GM19372 (cell line): ENCODE measurements at regions not wholly inside any gene's neighbourhood (a gene's known extent, or its start where the extent isn't known, plus 50 kb on each side); places are given as distances from the start of the nearest gene placed in this dataset.
"Not testable (repeated sequence)": the region's sequence is repeated elsewhere in the genome, so short reads cannot be mapped to it uniquely, and the experiment has no call there.

Experiments used
- ATAC-seq: cut with Tn5 transposase; IDR thresholded peaks from one replicate; pipeline ENCODE4 v1.9.1; 2021; ENCODE audit warnings: mild to moderate bottlenecking, low read depth, moderate library complexity; ENCODE audit not compliant: unreplicated experiment

GRCh38 chr19:23984911-23985310, 70.2 kb downstream of the ZNF726 start:
- not testable (repeated sequence) for ATAC-seq

DNA sequence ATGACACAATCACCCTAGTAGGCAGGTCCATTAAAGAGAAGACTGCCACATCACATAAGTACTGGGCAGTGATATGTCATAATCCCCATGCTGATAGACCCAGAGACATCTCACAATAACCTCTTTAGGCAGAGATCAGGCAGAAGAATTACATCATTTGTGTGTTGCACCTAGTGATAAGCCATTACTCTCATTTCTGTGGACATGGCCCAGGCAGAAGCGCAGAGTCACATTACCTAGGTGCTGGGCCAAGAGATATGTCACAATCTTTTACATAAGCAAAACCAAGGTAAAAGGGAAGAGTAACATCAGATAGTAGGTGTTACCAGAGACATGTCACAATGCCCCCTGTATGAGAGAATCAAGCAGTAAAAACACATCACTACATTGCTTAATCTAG, 71.9 kb downstream of the ZNF726 start:
- ATAC-seq: no peak

GRCh38 chr19:23991170-23991569, 76.5 kb downstream of the ZNF726 start:
- ATAC-seq: no peak

GRCh38 chr19:23992348-23992747, 77.7 kb downstream of the ZNF726 start:
- ATAC-seq: no peak

DNA sequence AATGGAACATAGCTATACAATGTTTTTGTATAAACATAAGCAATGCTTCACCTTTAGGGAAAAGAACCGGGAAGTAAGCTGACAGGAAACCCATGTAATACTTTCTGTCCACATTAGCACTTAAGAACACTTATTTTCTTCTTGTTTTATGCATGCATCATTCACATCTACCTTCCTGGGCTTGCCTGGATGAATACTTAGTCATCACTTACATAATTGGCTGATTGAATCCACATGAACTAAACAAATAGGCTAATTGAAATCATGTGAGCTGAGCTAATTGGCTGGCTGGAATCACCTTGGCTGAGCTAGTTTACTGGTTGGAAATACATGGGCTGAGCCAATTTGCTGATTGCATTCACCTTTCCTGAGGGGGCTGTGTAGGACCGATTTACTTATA, 78.8 kb downstream of the ZNF726 start:
- ATAC-seq: no peak

DNA sequence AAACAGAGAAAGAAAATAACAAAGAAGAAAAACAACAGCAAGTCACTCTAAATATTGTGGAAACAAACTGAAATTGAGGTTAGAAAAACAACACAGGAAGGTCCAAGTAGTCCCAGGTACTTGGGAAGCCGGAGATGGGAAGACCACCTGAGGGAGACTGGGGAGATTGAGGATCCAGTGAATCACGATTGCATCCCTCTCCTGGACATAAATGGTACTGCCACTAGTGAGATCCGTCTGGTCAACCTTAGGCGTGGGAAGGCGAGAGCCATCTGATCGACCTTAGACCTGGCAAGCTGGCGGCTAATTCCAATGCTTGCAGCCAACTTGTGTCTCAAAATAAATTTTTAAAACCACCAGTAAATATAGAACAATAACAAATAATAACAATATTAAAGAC, 81.9 kb downstream of the ZNF726 start:
- ATAC-seq: no peak

DNA sequence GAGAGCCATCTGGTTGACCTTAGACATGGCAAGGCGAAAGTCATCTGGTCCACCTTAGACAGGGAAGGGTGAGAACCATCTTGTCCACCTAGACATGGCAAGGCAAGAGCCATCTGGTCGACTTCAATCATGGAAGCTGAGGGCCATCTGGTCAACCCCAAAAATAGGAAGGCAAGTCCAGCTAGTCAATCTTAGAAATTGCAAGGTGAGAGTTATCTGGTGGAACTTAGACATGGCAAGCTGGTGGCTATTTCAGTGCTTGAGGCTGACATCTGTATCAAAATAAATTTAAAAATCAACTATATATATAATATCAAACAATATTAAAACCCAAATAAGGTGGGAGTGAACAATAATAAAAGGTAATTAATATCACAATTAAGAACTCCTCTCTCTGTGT, 83.9 kb downstream of the ZNF726 start:
- ATAC-seq: no peak

GRCh38 chr19:23999821-24000610, 85.3 kb downstream of the ZNF726 start:
- ATAC-seq: no peak

DNA sequence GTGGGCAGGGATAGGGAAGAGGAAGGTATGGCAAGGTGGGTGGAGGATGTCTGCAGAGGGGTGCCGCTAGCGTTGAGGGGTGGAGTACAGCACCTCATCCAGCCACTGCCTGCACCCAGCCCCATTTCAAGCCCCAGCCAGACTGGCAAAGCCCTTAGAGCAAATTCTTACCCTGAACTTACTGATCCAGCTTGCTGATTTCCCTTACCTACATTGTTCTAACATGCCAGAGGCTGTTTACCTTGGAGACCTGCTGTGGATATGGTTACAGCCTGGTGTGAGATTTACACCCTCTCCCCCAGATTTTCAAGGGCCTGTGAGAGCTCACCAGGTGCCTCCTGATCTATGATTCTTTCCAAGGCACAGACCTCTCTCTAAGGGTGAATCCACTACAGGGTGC, 86.0 kb downstream of the ZNF726 start:
- no peak for ATAC-seq

DNA sequence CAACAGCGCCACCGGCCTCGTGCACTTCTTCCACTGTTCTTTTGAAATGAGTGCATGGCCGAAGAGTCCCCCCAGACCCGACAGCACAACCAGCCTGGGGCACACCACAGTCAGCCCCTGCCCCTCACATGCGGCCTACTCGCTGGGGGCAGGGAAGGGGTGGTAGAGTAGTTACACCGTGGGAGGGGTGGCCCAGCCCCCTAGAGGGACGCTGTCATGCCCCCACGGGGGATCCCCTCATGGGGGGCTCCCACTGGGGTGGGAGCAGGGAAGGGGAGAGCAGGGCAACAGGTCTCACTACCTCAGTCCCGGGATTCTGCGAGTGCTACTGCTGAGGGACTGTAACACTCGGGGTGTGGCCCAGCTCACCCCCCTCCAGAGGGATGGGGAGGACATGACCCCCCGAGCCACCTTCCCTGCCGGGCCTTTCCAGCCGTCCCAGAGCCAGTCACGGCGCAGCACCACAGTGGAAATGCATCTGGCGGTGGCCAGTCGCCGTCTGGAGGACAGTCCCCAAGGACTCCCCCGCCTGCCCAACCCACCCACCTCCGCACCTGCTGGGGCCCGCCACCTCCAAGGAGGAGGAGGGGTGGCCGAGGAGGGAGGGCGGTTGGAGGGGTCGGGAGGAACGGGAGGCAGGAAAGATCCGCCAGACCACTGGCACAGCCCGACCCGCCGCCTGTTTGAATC, 84.6 kb upstream of the ZNF254 start:
- ATAC-seq: no peak

- ATAC-seq: no peak
Measured at GRCh38 chr19:24003537-24003936, 83.5 kb upstream of the ZNF254 start.

DNA sequence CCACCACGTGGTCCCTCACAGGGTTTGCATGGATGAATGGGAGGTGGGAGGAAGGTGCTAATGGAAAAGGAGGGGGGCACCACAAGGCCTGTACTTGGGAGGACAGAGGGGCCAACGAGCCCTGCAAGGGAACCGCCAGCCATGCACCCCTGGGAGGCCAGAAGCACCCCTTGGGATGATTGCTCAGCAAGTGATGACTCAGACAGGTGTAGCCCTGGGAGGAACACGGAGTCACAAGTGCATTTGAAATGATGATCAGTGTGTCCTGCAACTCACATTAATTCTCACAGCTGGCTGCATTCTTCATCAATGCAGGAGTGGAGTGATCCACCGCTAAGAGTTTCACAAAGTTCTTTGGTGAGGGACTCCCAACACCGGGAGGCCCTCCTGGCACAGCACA, 82.8 kb upstream of the ZNF254 start:
- no peak for ATAC-seq

DNA sequence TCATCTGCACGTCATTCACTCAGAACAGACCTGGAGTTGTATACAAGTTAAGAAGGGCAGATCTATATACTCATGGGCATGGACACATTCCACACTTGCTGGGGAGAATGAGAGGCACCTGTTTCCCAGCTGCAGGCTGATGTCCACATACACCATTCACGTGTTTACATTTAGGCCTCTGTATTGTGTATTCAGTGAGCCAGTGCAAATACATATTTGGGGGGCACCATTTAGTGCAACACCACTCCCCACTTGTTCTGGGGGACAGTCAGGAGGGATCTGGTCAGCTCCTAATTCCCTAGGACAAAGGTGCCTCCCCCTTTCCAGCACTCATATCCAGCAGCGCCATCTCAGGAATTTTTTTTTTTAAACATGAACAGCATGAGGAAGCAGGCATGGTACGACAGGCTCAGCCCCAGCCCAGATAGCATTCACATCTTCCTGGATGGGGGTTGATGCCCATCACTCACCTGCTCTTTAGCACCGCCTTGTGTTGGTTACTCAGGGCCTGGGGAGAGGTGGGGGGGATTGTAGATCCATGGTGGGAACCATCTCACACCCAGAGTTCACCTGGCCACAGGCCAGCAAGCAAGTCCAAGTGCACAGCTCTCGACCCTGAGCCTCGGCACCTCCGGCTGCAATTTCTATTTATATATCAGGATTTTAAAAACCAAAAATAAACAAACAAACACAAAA, 56.9 kb upstream of the ZNF254 start:
- no peak for ATAC-seq

GRCh38 chr19:24032651-24033050, 54.3 kb upstream of the ZNF254 start:
- no peak for ATAC-seq

DNA sequence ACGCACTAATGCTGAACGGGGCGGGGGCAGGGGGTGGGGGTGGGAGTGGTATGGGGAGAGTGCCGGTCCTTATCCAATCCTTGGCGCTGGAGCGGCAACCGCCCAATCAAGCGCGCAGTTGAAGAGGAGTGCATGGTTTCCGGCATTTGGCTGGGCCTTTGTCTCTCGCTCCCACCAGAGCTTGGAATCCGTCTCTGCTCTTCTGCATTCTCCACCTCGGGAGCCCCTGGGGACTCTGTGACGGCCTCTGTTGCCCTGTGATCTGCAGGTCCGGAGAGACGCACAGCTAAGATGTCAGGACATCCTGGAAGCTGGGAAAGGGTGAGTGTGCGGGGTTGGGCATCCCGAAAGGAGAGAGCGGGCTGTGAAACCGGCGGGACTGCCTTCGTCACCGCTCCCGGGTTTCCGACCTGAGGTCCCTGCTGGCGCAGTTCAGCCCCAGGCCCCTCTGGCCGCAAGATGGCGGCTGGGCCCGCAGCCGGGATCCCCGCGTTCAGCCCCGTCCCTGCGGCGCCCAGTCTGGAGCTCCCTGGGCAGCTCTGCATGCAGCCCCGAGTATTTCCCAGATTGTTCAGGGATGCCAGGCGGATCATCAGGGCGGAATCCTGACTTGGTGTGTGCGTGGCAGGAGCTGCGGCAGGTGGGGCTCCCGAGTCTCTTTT, 53.6 kb upstream of the ZNF254 start:
- peak; percentile 82 for ATAC-seq

GRCh38 chr19:24033963-24034342, 53.0 kb upstream of the ZNF254 start:
- ATAC-seq: peak; percentile 14

GRCh38 chr19:24035261-24035880, 51.6 kb upstream of the ZNF254 start:
- ATAC-seq: not testable (repeated sequence)
